Caco-2 (cell line): ENCODE measurements at regions not wholly inside any gene's neighbourhood (a gene's known extent, or its start where the extent isn't known, plus 50 kb on each side); places are given as distances from the start of the nearest gene placed in this dataset.

Experiments
- BruUV-seq: library from RNA; stranded (reverse); fragments of 400-500 nt; replicated peaks from 2 replicates; lab custom pipeline; 2021; lab: Mats Ljungman, UMichigan
- CTCF ChIA-PET: fragments of 300-600 bp; sonication (Branson Sonifier 250); formaldehyde crosslinking; loops from one replicate; lab custom pipeline; 2022; ENCODE audit warnings: antibody characterized with exemption; lab: Charles Lee
- POLR2A ChIA-PET: fragments of 300-600 bp; sonication (Branson Sonifier 250); formaldehyde crosslinking; loops from one replicate; lab custom pipeline; 2022; ENCODE audit warnings: antibody characterized with exemption; lab: Charles Lee
- DNase-seq, 2 experiments: peaks; one replicate each; pipeline versions ENCODE4 v3.0.0 to v3.0.0-alpha.2; 2020 to 2022
- H3K27me3 ChIP-seq: replicated peaks from 2 replicates; pipeline ENCODE4 v1.6.0; 2011; ENCODE audit warnings: low read length; ENCODE audit not compliant: control insufficient read depth, insufficient read depth
- H3K36me3 ChIP-seq: 2 replicates; pipeline ENCODE4 v1.5.1; 2011; ENCODE audit warnings: low read length; ENCODE audit not compliant: control insufficient read depth, insufficient read depth
- H3K4me1 ChIP-seq: fragments of 250-450 bp; sonication (Bioruptor Pico); 2 replicates; pipeline ENCODE4 v1.5.1; 2020; ENCODE audit warnings: mild to moderate bottlenecking
- H3K4me3 ChIP-seq: 2 replicates; pipeline ENCODE4 v1.5.1; 2011; ENCODE audit warnings: low read depth, mild to moderate bottlenecking, control low read depth, low read length
- H3K9me3 ChIP-seq: fragments of 250-450 bp; sonication (Bioruptor Pico); 2 replicates; pipeline ENCODE4 v1.5.1; 2020; ENCODE audit warnings: mild to moderate bottlenecking, moderate library complexity
- H3K27ac Mint-ChIP-seq: one replicate; pipeline ENCODE4 v1.8.0; 2022; ENCODE audit warnings: mixed read lengths; ENCODE audit not compliant: unreplicated experiment
- H3K27me3 Mint-ChIP-seq: one replicate; pipeline ENCODE4 v1.8.0; 2022; ENCODE audit warnings: mixed read lengths; ENCODE audit not compliant: insufficient read depth, unreplicated experiment
- H3K36me3 Mint-ChIP-seq: one replicate; pipeline ENCODE4 v1.8.0; 2022; ENCODE audit warnings: mild to moderate bottlenecking, mixed read lengths; ENCODE audit not compliant: insufficient read depth, unreplicated experiment
- H3K4me1 Mint-ChIP-seq: one replicate; pipeline ENCODE4 v1.8.0; 2022; ENCODE audit warnings: low read depth, mixed read lengths; ENCODE audit not compliant: unreplicated experiment
- H3K4me3 Mint-ChIP-seq: one replicate; pipeline ENCODE4 v1.8.0; 2022; ENCODE audit warnings: mild to moderate bottlenecking, moderate library complexity, mixed read lengths; ENCODE audit not compliant: unreplicated experiment
- H3K9me3 Mint-ChIP-seq: one replicate; pipeline ENCODE4 v1.8.0; 2022; ENCODE audit warnings: mixed read lengths; ENCODE audit not compliant: unreplicated experiment
- intact Hi-C: fragments of 100-400 bp; cut with micrococcal nuclease; formaldehyde crosslinking; loops from one replicate; pipeline ENCODE4 v1.10.0; 2022; ENCODE audit not compliant: unreplicated experiment
- TF ChIP-seq, protein P1 (sequence below), 2 experiments: fragments of 200-600 bp in 1 of 2; IDR thresholded peaks; 1 replicate in 1 of 2; 2 replicates in 1 of 2; pipeline versions ENCODE4 v1.5.1 to v1.8.0; 2011 to 2022; ENCODE audit warnings: antibody characterized with exemption in 1 of 2, control low read depth in 1 of 2, inconsistent platforms in 1 of 2, low read depth in 1 of 2, low read length in 1 of 2, mild to moderate bottlenecking in 1 of 2, moderate library complexity in 1 of 2; ENCODE audit not compliant: insufficient read depth in 1 of 2, severe bottlenecking in 1 of 2, unreplicated experiment in 1 of 2

GRCh38 chrX:46294234-46294633, 251.0 kb downstream of the ZNF674 start:
- H3K27me3 Mint-ChIP-seq, result no peaks in the 10 kb centered on the region

DNA sequence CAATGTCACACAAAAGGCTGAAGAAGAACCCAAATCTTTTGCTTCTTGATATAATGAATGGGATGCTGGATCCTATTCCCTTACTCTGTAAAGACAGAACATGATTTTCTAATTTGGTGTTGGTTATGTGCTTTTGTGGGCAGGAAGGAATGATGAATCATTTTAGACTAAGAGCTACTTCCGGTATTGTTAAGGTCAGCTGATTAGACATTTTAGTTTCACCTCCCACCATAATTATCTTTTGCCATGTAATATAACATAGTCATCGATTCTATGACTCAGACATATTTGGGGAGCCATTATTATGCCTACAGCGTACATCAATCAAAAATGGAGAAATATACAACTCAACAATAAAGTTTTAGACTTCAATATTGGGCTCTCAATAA, 265.3 kb downstream of the ZNF674 start:
- TF ChIP-seq, protein P1, sequence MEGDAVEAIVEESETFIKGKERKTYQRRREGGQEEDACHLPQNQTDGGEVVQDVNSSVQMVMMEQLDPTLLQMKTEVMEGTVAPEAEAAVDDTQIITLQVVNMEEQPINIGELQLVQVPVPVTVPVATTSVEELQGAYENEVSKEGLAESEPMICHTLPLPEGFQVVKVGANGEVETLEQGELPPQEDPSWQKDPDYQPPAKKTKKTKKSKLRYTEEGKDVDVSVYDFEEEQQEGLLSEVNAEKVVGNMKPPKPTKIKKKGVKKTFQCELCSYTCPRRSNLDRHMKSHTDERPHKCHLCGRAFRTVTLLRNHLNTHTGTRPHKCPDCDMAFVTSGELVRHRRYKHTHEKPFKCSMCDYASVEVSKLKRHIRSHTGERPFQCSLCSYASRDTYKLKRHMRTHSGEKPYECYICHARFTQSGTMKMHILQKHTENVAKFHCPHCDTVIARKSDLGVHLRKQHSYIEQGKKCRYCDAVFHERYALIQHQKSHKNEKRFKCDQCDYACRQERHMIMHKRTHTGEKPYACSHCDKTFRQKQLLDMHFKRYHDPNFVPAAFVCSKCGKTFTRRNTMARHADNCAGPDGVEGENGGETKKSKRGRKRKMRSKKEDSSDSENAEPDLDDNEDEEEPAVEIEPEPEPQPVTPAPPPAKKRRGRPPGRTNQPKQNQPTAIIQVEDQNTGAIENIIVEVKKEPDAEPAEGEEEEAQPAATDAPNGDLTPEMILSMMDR (IDR thresholded peaks at IDR 0.05; ENCODE audit: insufficient read depth in 1 of 2, low read depth in 1 of 2, low read length in 1 of 2, severe bottlenecking in 1 of 2, unreplicated experiment in 1 of 2), result no peak
- Mint-ChIP-seq H3K4me1 (peaks cover 7% of the 10 kb centered on the region), H3K9me3 (no peaks in the 10 kb centered on the region), H3K27ac (no peak overlapping the region), H3K36me3 (no peaks in the 10 kb centered on the region), H3K27me3 (no peaks in the 10 kb centered on the region), H3K4me3 (no peak overlapping the region)
- no peaks in the 10 kb centered on the region for H3K9me3 ChIP-seq
- intact Hi-C loops, result no loop called here
- no peak overlapping the region for H3K4me3 ChIP-seq
- POLR2A ChIA-PET, result no interaction called here
- no peaks in the 10 kb centered on the region for H3K4me1 ChIP-seq
- no peaks in the 10 kb centered on the region for H3K36me3 ChIP-seq
- no peak for DNase-seq
- no peaks in the 10 kb centered on the region for H3K27me3 ChIP-seq
- CTCF ChIA-PET, result interaction anchor here (0.6 kb wide), 1 partner anchor 120 kb away, joined by 5 read pairs; no protein-coding TSS in a partner anchor
- BruUV-seq, result no TSS peak

More at GRCh38 chrX:46294234-46294633, 251.0 kb downstream of the ZNF674 start:
- H3K4me1 ChIP-seq, result peaks cover 14% of the 10 kb centered on the region
- H3K36me3 ChIP-seq, result no peaks in the 10 kb centered on the region
- no peak overlapping the region for H3K4me3 ChIP-seq
- Mint-ChIP-seq H3K27ac (peak overlapping the region; percentile 29), H3K4me3 (no peak overlapping the region), H3K9me3 (peaks cover 10% of the 10 kb centered on the region), H3K4me1 (peaks cover 8% of the 10 kb centered on the region), H3K36me3 (no peaks in the 10 kb centered on the region)
- BruUV-seq, result no TSS peak
- H3K27me3 ChIP-seq, result no peaks in the 10 kb centered on the region
- TF ChIP-seq, protein P1 (IDR thresholded peaks at IDR 0.05; ENCODE audit: insufficient read depth in 1 of 2, low read depth in 1 of 2, low read length in 1 of 2, severe bottlenecking in 1 of 2, unreplicated experiment in 1 of 2), result no peak
- DNase-seq, result no peak
- intact Hi-C loops, result no loop called here
- ChIA-PET POLR2A (no interaction called here), CTCF (no interaction called here)
- no peaks in the 10 kb centered on the region for H3K9me3 ChIP-seq

- TF ChIP-seq, protein P1 (IDR thresholded peaks at IDR 0.05; ENCODE audit: insufficient read depth in 1 of 2, low read depth in 1 of 2, low read length in 1 of 2, severe bottlenecking in 1 of 2, unreplicated experiment in 1 of 2), result no peak
These were observed 265.9 kb downstream of the ZNF674 start for GRCh38 chrX:46279214-46279924.

More at GRCh38 chrX:46279214-46279924, 265.9 kb downstream of the ZNF674 start:
- H3K4me3 Mint-ChIP-seq, result no peak overlapping the region
- no TSS peak for BruUV-seq
- ChIA-PET POLR2A (no interaction called here), CTCF (interaction anchor here (0.6 kb wide), 1 partner anchor 121 kb away, joined by 5 read pairs; no protein-coding TSS in a partner anchor)
- H3K4me3 ChIP-seq, result no peak overlapping the region
- no peak for DNase-seq
- peaks cover 7% of the 10 kb centered on the region for H3K4me1 Mint-ChIP-seq
- no peak overlapping the region for H3K27ac Mint-ChIP-seq
- H3K36me3 Mint-ChIP-seq, result no peaks in the 10 kb centered on the region
- intact Hi-C loops, result no loop called here
- H3K36me3 ChIP-seq, result no peaks in the 10 kb centered on the region
- no peaks in the 10 kb centered on the region for H3K9me3 ChIP-seq
- no peaks in the 10 kb centered on the region for H3K9me3 Mint-ChIP-seq
- H3K27me3 Mint-ChIP-seq, result no peaks in the 10 kb centered on the region
- H3K4me1 ChIP-seq, result no peaks in the 10 kb centered on the region
- H3K27me3 ChIP-seq, result no peaks in the 10 kb centered on the region
